ENCODE measurements at regions not wholly inside any gene's neighbourhood (a gene's known extent, or its start where the extent isn't known, plus 50 kb on each side); places are given as distances from the start of the nearest gene placed in this dataset.

- no peak for DNase-seq
These were observed 689.3 kb downstream of the HACE1 start for GRCh38 chr6:104170401-104170800.

GRCh38 chr6:104166055-104166668 lies 693.6 kb downstream of the HACE1 start:
- no peak for DNase-seq

GRCh38 chr6:104162036-104162669 lies 697.6 kb downstream of the HACE1 start:
- no peak for DNase-seq

GRCh38 chr6:104159045-104159618 lies 700.6 kb downstream of the HACE1 start:
- DNase-seq: no peak

- DNase-seq: no peak
These were observed 716.0 kb downstream of the HACE1 start for GRCh38 chr6:104143757-104144156.

- no peak for DNase-seq
These were observed 724.8 kb downstream of the HACE1 start for GRCh38 chr6:104134876-104135275.

GRCh38 chr6:104130343-104130742 lies 729.4 kb downstream of the HACE1 start:
- DNase-seq: no peak

GRCh38 chr6:104126315-104127005 lies 733.3 kb downstream of the HACE1 start:
- no peak for DNase-seq

GRCh38 chr6:104123227-104123626 lies 736.5 kb downstream of the HACE1 start:
- DNase-seq: no peak

- DNase-seq: no peak
These were observed 741.4 kb downstream of the HACE1 start for GRCh38 chr6:104118274-104118673.

- DNase-seq: no peak
These were observed 749.9 kb downstream of the HACE1 start for GRCh38 chr6:104109806-104110205.

GRCh38 chr6:104108634-104109033 lies 751.1 kb downstream of the HACE1 start:
- no peak for DNase-seq

GRCh38 chr6:104095661-104096416 lies 763.9 kb downstream of the HACE1 start:
- DNase-seq: no peak

GRCh38 chr6:104087765-104088164 lies 772.0 kb downstream of the HACE1 start:
- no peak for DNase-seq

GRCh38 chr6:104068281-104068680 lies 791.4 kb downstream of the HACE1 start:
- DNase-seq: no peak

GRCh38 chr6:104064876-104065275 lies 794.8 kb downstream of the HACE1 start:
- DNase-seq: no peak

GRCh38 chr6:104050455-104050854 lies 809.3 kb downstream of the HACE1 start:
- DNase-seq: no peak

GRCh38 chr6:104046426-104046825 lies 813.3 kb downstream of the HACE1 start:
- no peak for DNase-seq

GRCh38 chr6:104031346-104031745 lies 828.4 kb downstream of the HACE1 start:
- DNase-seq: no peak

- no peak for DNase-seq
These were observed 837.6 kb downstream of the HACE1 start for GRCh38 chr6:104022126-104022525.

GRCh38 chr6:104019075-104019753 lies 840.5 kb downstream of the HACE1 start:
- no peak for DNase-seq

All from activated CD4-positive, alpha-beta T cell treated with anti-CD3 and anti-CD28 coated beads, Interleukin-10, Interleukin-2, amounts not matched to agents 100 ng/mL and 50 ng/mL, durations not matched to agents 16 hours and 8 hours (primary cell).